HAP-1 (cell line): ENCODE measurements at regions not wholly inside any gene's neighbourhood (a gene's known extent, or its start where the extent isn't known, plus 50 kb on each side); places are given as distances from the start of the nearest gene placed in this dataset.

Source experiments
- DNase-seq, 2 experiments: peaks; one replicate each; pipeline ENCODE4 v3.0.0-alpha.2; 2016 to 2020; ENCODE audit warnings: low spot score in 2 of 2
- H3K27me3 ChIP-seq: fragments of 250-450 bp; sonication (Bioruptor Pico); 2 replicates; pipeline ENCODE4 v1.5.1; 2020; ENCODE audit warnings: low read depth, mild to moderate bottlenecking, moderate library complexity
- H3K36me3 ChIP-seq: fragments of 250-450 bp; sonication (Bioruptor Pico); replicated peaks from 2 replicates; pipeline ENCODE4 v1.5.1; 2020; ENCODE audit warnings: mild to moderate bottlenecking
- H3K4me1 ChIP-seq: fragments of 250-450 bp; sonication (Bioruptor Pico); 2 replicates; pipeline ENCODE4 v1.5.1; 2020; ENCODE audit warnings: mild to moderate bottlenecking
- H3K4me3 ChIP-seq: fragments of 250-450 bp; sonication (Bioruptor Pico); 2 replicates; pipeline ENCODE4 v1.5.1; 2020; ENCODE audit warnings: mild to moderate bottlenecking, moderate library complexity
- H3K9me3 ChIP-seq: fragments of 250-450 bp; sonication (Bioruptor Pico); 2 replicates; pipeline ENCODE4 v1.5.1; 2020; ENCODE audit warnings: mild to moderate bottlenecking, moderate library complexity
- in situ Hi-C: fragments of 300-500 bp; cut with MboI; formaldehyde crosslinking; loops from 3 replicates; pipeline ENCODE4 v1.14.3; 2020; ENCODE audit warnings: low sequenced_read_pairs, inconsistent platforms, mixed read lengths

- Histone ChIP-seq H3K36me3 (no peaks in the 10 kb centered on the region), H3K4me3 (no peak overlapping the region), H3K9me3 (no peaks in the 10 kb centered on the region), H3K4me1 (peaks cover under 1% of the 10 kb centered on the region), H3K27me3 (peaks cover 39% of the 10 kb centered on the region)
- DNase-seq, result no peak
- in situ Hi-C loops, result no loop called here
Measured at GRCh38 chr15:70443486-70444273, 319.7 kb downstream of the UACA start.

- no peak for DNase-seq
- H3K36me3 ChIP-seq, result no peaks in the 10 kb centered on the region
- H3K9me3 ChIP-seq, result no peaks in the 10 kb centered on the region
- in situ Hi-C loops, result no loop called here
- peaks cover 7% of the 10 kb centered on the region for H3K4me1 ChIP-seq
- H3K27me3 ChIP-seq, result peaks cover 30% of the 10 kb centered on the region
- H3K4me3 ChIP-seq, result no peak overlapping the region
Measured at GRCh38 chr15:70442616-70443321, 320.6 kb downstream of the UACA start.

DNA sequence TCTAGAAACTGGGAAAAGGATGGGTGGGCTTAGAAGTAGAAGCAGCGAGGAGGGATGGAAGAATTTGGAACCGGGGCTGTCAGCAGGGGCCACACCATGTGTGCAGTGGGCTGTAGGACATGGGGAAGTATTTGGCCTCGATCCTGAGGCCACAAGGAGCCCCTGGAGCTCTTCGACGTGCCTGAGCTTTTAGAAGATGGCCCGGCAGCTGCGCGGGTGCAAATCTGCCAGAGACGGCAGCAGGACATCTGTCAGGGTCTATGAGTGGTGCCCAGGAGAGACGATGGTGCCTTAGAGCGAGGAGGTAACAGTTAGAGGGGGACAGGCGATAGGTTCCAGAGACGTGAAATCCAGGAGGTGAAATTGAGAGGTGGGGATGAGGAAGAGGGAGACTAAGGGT, 321.1 kb downstream of the UACA start:
- H3K27me3 ChIP-seq, result peaks cover 27% of the 10 kb centered on the region
- in situ Hi-C loops, result no loop called here
- peaks cover 12% of the 10 kb centered on the region for H3K4me1 ChIP-seq
- H3K36me3 ChIP-seq, result no peaks in the 10 kb centered on the region
- H3K9me3 ChIP-seq, result no peaks in the 10 kb centered on the region
- DNase-seq, result no peak
- no peak overlapping the region for H3K4me3 ChIP-seq

DNA sequence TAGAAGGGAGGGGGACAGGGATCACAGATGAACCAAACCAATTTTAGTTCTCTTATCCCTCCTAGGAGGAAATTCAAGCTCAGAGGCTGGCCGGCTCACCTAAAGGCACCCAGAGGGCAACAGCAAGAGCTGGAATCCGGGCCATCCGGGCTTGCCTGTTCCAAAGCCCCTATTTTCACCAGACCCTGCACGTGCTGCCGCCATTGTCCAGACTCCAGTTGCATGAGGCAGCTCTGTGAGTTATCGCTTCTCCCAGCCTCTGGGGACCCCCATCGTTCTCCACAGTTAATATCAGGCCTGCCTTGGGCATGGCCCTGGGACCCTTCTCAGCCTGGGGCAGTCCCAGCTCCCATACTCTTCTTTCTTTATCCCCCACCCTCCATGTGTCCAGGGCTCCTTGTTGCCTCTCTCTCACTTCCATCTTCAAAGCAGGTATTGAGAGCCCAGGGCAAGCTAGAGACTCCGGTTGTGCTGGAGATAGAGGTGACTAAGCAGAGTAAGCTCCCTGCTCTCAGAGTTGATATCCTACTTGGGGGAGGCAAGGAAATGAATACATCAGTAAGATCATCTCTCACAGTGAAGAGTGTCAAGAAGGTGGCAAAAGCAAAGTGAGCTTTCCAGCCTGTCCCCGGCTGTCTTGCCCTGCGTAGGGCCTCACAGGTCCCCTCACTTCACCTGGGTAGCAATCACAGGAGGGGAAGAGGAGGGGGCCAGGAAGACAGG, 322.8 kb downstream of the UACA start:
- H3K4me3 ChIP-seq, result no peak overlapping the region
- no peaks in the 10 kb centered on the region for H3K36me3 ChIP-seq
- H3K9me3 ChIP-seq, result no peaks in the 10 kb centered on the region
- H3K4me1 ChIP-seq, result peaks cover 26% of the 10 kb centered on the region
- DNase-seq, result no peak
- in situ Hi-C loops, result no loop called here
- H3K27me3 ChIP-seq, result peaks cover 27% of the 10 kb centered on the region

DNA sequence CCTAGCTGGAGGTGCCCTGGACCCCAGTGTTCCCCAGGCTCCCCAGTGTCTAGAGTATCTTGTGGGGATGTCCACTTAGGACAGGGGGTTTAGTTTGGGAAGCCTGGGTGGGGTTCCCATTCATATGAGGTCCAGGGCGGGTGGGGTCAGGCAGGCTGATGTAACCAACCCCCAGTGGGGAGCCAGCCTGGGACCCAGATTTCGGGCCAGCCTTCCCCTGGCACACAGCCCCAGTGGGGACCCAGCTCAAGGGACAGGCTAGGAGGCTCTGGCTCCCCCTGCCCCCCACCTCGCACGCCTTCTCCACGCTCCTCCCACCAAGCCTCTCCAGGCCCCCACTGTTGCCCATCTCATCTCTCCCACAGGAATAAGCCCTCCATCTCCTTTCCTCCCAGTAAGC, 323.5 kb downstream of the UACA start:
- Histone ChIP-seq H3K9me3 (no peaks in the 10 kb centered on the region), H3K36me3 (no peaks in the 10 kb centered on the region), H3K4me1 (peaks cover 28% of the 10 kb centered on the region), H3K27me3 (peaks cover 26% of the 10 kb centered on the region), H3K4me3 (no peak overlapping the region)
- in situ Hi-C loops, result no loop called here
- DNase-seq, result no peak

GRCh38 chr15:70439304-70439877, 324.0 kb downstream of the UACA start:
- Histone ChIP-seq H3K4me1 (peaks cover 28% of the 10 kb centered on the region), H3K27me3 (peaks cover 21% of the 10 kb centered on the region), H3K36me3 (no peaks in the 10 kb centered on the region), H3K9me3 (no peaks in the 10 kb centered on the region), H3K4me3 (no peak overlapping the region)
- in situ Hi-C loops, result no loop called here
- no peak for DNase-seq

DNA sequence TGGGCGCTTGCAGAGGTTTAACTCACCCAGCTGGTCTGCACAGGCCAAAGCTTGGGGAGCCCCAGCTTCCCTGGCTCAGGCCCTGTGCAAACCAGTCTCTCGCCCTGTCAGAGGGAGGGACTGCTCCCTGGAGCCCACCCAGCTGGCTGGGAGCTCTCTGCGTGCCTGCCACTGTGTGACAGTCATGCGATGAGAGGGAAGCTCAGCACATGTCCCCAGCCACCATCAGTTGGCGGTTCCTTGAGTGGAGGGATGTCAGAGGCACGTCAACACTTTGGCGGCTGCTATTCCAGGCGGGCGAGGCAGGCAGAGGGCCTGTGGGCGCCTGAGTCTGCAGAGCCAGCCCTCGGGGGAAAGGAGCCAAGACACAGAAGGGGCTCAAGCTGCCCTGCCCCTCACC, 324.6 kb downstream of the UACA start:
- no peaks in the 10 kb centered on the region for H3K36me3 ChIP-seq
- peaks cover 28% of the 10 kb centered on the region for H3K4me1 ChIP-seq
- no peak for DNase-seq
- peaks cover 16% of the 10 kb centered on the region for H3K27me3 ChIP-seq
- in situ Hi-C loops, result no loop called here
- no peaks in the 10 kb centered on the region for H3K9me3 ChIP-seq
- no peak overlapping the region for H3K4me3 ChIP-seq

- H3K4me1 ChIP-seq, result peaks cover 28% of the 10 kb centered on the region
- DNase-seq, result peak; percentile 91 to 100
- in situ Hi-C loops, result no loop called here
Measured at GRCh38 chr15:70437882-70438451, 325.4 kb downstream of the UACA start.

GRCh38 chr15:70437089-70437488, 326.3 kb downstream of the UACA start:
- in situ Hi-C loops, result no loop called here
- Histone ChIP-seq H3K27me3 (peaks cover under 1% of the 10 kb centered on the region), H3K4me3 (no peak overlapping the region), H3K36me3 (no peaks in the 10 kb centered on the region), H3K9me3 (no peaks in the 10 kb centered on the region), H3K4me1 (peaks cover 28% of the 10 kb centered on the region)
- DNase-seq, result no peak

More at GRCh38 chr15:70437882-70438451, 325.4 kb downstream of the UACA start:
- no peaks in the 10 kb centered on the region for H3K9me3 ChIP-seq
- H3K4me3 ChIP-seq, result no peak overlapping the region
- peaks cover 8% of the 10 kb centered on the region for H3K27me3 ChIP-seq
- no peaks in the 10 kb centered on the region for H3K36me3 ChIP-seq

DNA sequence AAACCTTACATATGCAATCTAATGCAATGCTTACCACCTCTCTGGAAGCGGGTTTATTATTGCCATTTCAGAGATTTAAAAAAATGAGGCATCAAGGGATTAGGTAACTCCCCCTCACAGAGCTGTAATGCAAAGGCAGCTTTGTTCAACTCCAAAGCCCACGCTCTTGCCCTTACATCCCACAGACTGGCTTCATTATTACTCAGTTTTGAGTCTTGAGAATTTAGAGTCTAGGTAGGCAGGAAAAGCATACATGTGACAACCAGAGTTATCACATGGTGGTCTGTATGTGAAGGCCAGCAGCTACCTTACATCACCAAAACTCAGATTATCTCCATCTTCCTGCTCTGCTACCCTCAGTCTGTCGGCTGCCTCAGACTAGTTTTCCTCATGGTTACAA, 326.9 kb downstream of the UACA start:
- DNase-seq, result peak; percentile 47 to 61
- Histone ChIP-seq H3K9me3 (no peaks in the 10 kb centered on the region), H3K36me3 (no peaks in the 10 kb centered on the region), H3K4me3 (no peak overlapping the region), H3K4me1 (peaks cover 28% of the 10 kb centered on the region), H3K27me3 (no peaks in the 10 kb centered on the region)
- in situ Hi-C loops, result no loop called here

- no peaks in the 10 kb centered on the region for H3K36me3 ChIP-seq
- H3K27me3 ChIP-seq, result no peaks in the 10 kb centered on the region
- H3K9me3 ChIP-seq, result no peaks in the 10 kb centered on the region
- in situ Hi-C loops, result no loop called here
- peaks cover 28% of the 10 kb centered on the region for H3K4me1 ChIP-seq
- H3K4me3 ChIP-seq, result no peak overlapping the region
- no peak for DNase-seq
Measured at GRCh38 chr15:70435872-70436271, 327.5 kb downstream of the UACA start.

- H3K36me3 ChIP-seq, result no peaks in the 10 kb centered on the region
- DNase-seq, result no peak
- no peak overlapping the region for H3K4me3 ChIP-seq
- no peaks in the 10 kb centered on the region for H3K9me3 ChIP-seq
- no peaks in the 10 kb centered on the region for H3K27me3 ChIP-seq
- H3K4me1 ChIP-seq, result peaks cover 28% of the 10 kb centered on the region
- in situ Hi-C loops, result no loop called here
Measured at GRCh38 chr15:70435369-70435768, 328.0 kb downstream of the UACA start.

- DNase-seq, result no peak
- H3K9me3 ChIP-seq, result no peaks in the 10 kb centered on the region
- peaks cover 28% of the 10 kb centered on the region for H3K4me1 ChIP-seq
- in situ Hi-C loops, result no loop called here
- no peak overlapping the region for H3K4me3 ChIP-seq
- H3K36me3 ChIP-seq, result no peaks in the 10 kb centered on the region
- no peaks in the 10 kb centered on the region for H3K27me3 ChIP-seq
Measured at GRCh38 chr15:70433586-70434324, 329.6 kb downstream of the UACA start.
